IPS-20b (cell line): ENCODE measurements at regions not wholly inside any gene's neighbourhood (a gene's known extent, or its start where the extent isn't known, plus 50 kb on each side); places are given as distances from the start of the nearest gene placed in this dataset.
"Not testable (repeated sequence)": the region's sequence is repeated elsewhere in the genome, so short reads cannot be mapped to it uniquely, and the experiment has no call there.

ENCODE experiments used
- H3K27ac ChIP-seq: one replicate; pipeline ENCODE4 v1.5.1; 2013; ENCODE audit warnings: low read length
- H3K27me3 ChIP-seq: 2 replicates; pipeline ENCODE4 v1.6.1; 2013; ENCODE audit warnings: mild to moderate bottlenecking, low read length, inconsistent platforms; ENCODE audit not compliant: insufficient read depth
- H3K36me3 ChIP-seq: 2 replicates; pipeline ENCODE4 v1.6.1; 2013; ENCODE audit warnings: low read depth, mild to moderate bottlenecking, inconsistent platforms, low read length, moderate library complexity; ENCODE audit not compliant: insufficient read depth
- H3K4me1 ChIP-seq: 2 replicates; pipeline ENCODE4 v1.6.1; 2013; ENCODE audit warnings: mild to moderate bottlenecking, control low read depth, inconsistent platforms, low read length, moderate library complexity; ENCODE audit not compliant: insufficient read depth
- H3K4me3 ChIP-seq: 2 replicates; pipeline ENCODE4 v1.5.1; 2013; ENCODE audit warnings: mild to moderate bottlenecking, low read length, inconsistent platforms
- H3K9ac ChIP-seq: 2 replicates; pipeline ENCODE4 v1.6.1; 2013; ENCODE audit warnings: low read depth, mild to moderate bottlenecking, inconsistent platforms, low read length, moderate library complexity
- H3K9me3 ChIP-seq: 2 replicates; pipeline ENCODE4 v1.6.1; 2013; ENCODE audit warnings: mild to moderate bottlenecking, low read depth, low read length, inconsistent platforms; ENCODE audit not compliant: insufficient read depth

DNA sequence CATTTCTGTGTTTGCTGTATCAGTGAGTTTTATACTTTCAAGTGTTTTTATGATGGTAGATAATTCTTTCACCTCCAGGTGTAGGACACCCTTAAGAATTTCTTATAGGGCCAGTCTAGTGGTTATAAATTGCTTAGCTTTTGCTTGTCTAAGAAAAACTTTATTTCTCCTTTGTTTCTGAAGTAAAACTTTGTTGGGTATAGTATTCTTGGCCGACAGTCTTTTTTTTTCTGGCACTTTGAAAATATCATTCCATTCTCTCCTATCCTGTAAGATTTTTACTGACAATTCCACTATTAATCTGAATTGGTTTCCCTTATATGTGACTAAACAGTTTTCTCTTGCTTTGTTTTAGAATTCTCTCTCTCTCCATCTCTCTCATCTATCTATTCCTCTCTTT lies 118.7 kb upstream of the LRRTM4 start:
- Histone ChIP-seq H3K9me3 (peaks cover 8% of the 10 kb centered on the region; the same call in 1 of the 2 replicates), H3K9ac (no peak overlapping the region), H3K4me1 (no peaks in the 10 kb centered on the region), H3K36me3 (no peaks in the 10 kb centered on the region), H3K27me3 (no peaks in the 10 kb centered on the region), H3K4me3 (no peak overlapping the region), H3K27ac (no peak overlapping the region)

DNA sequence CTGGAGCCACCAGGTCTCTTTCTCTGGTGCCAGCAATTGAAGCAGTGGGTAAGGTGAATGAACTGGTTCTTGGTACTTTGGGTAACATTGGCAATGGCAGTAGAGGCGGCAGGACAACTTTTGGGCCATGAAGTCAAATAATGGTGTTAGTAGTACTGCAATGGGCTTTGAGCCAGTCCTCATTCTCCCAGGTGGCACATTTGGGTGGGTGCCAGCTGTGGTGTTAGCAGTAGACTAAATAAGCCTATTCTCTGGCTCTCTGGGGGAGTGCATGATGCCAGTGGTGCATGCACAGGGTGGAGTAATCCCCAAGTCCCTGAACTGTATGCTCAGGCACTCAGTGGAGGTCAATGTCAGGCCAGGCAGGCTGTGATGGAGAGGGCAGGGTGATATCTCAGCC lies 120.2 kb upstream of the LRRTM4 start:
- no peak overlapping the region for H3K9ac ChIP-seq
- no peaks in the 10 kb centered on the region for H3K27me3 ChIP-seq
- peaks cover 8% of the 10 kb centered on the region; the same call in 1 of the 2 replicates for H3K9me3 ChIP-seq
- no peaks in the 10 kb centered on the region for H3K4me1 ChIP-seq
- H3K36me3 ChIP-seq: no peaks in the 10 kb centered on the region
- no peak overlapping the region for H3K4me3 ChIP-seq
- H3K27ac ChIP-seq: no peak overlapping the region

DNA sequence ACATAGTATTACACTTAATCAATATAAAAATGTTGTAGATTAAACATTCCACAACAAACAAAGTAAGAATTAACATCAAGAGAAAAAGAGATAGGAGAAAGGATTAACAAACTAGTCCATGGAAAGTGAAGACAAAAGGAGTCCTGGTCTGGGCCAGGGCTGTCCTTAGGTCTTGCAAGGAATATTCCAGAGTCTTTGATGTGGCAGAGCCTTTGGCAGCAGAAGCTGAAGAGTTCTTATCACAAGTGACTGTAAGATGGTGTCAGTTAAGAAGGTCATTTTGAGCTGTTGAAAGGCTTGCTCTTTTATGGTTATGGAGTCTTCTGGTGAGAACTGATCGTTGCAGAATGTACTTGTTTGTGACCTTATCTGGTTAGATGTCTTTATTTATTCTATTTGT lies 127.7 kb upstream of the LRRTM4 start:
- no peaks in the 10 kb centered on the region for H3K9me3 ChIP-seq
- H3K4me3 ChIP-seq: no peak overlapping the region
- no peaks in the 10 kb centered on the region for H3K4me1 ChIP-seq
- no peak overlapping the region for H3K9ac ChIP-seq
- no peaks in the 10 kb centered on the region for H3K27me3 ChIP-seq
- H3K36me3 ChIP-seq: no peaks in the 10 kb centered on the region
- no peak overlapping the region for H3K27ac ChIP-seq

DNA sequence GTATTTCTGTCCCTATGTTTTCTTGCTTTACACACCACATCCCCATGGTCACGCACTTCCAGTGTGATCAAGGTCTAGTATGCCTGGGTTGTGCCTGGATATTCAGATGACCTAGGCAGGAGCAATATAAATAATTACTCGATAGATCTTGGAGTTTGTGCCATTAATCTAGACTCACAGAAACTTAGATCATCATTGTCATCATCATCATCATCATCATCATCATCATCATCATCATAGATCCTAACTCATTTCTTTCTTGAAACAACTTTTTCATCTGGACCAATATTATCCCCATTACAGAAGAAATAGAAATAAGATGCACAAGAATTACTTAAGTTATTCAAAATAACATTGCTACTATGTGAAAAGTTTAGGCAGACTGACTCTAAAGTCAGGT lies 130.3 kb upstream of the LRRTM4 start:
- no peaks in the 10 kb centered on the region for H3K9me3 ChIP-seq
- H3K9ac ChIP-seq: no peak overlapping the region
- no peaks in the 10 kb centered on the region for H3K36me3 ChIP-seq
- no peak overlapping the region for H3K27ac ChIP-seq
- H3K27me3 ChIP-seq: no peaks in the 10 kb centered on the region
- H3K4me1 ChIP-seq: no peaks in the 10 kb centered on the region
- no peak overlapping the region for H3K4me3 ChIP-seq

DNA sequence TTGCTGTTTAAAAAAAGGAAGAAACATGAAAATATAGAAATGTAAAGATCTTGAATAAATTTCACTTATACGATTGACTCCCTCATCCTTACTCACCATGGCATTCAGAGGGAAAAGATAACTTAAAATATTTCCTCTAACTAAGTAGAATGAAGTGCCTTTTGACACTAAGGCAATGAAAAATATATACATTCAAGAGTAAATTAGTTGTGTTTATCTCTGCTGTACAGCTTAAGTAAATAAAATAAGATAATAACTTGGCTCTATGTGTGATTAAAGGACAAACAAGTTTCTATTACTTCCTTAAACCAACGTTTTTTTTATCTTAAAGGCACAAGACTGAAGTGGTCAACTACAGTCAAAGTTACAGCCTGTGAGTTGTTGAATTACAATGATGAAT lies 142.3 kb upstream of the LRRTM4 start:
- no peaks in the 10 kb centered on the region for H3K9me3 ChIP-seq
- H3K27me3 ChIP-seq: no peaks in the 10 kb centered on the region
- no peak overlapping the region for H3K27ac ChIP-seq
- H3K4me3 ChIP-seq: no peak overlapping the region
- H3K9ac ChIP-seq: no peak overlapping the region
- no peaks in the 10 kb centered on the region for H3K4me1 ChIP-seq
- H3K36me3 ChIP-seq: no peaks in the 10 kb centered on the region

DNA sequence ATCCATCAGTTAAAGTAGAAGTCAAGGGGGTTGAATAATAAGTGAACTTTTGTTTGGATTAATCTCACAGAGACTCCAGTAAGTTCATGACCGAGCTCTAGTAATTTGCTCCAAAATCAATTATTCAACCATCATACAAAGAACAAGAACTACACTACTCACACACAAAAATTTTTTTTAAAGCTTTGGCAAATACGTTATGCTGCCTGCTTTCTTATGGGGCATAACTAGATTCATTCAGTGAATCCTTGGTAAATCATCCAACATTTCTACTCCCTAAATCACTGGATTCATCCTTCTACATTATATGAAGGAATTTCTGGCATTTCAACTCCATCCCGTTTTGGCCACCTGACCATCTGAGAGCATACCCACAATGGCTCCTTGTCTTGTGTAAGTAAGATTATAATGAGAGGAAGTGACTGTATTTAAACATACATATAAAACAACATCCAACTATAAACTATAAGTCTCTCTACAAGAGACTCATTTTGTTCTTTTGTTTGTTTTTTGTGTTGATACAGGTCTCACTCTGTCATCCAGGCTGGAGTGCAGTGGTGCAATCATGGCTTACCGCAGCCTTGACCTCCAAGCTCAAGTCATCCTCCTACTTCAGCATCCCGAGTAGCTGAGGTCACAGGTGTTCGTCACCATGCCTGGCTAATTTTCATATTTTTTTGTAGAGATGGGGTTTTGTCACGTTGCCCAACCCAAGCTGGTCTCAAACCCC lies 144.2 kb upstream of the LRRTM4 start:
- Histone ChIP-seq H3K9me3 (no peaks in the 10 kb centered on the region), H3K4me1 (no peaks in the 10 kb centered on the region), H3K36me3 (no peaks in the 10 kb centered on the region), H3K27me3 (no peaks in the 10 kb centered on the region), H3K4me3 (no peak overlapping the region), H3K9ac (no peak overlapping the region), H3K27ac (no peak overlapping the region)

DNA sequence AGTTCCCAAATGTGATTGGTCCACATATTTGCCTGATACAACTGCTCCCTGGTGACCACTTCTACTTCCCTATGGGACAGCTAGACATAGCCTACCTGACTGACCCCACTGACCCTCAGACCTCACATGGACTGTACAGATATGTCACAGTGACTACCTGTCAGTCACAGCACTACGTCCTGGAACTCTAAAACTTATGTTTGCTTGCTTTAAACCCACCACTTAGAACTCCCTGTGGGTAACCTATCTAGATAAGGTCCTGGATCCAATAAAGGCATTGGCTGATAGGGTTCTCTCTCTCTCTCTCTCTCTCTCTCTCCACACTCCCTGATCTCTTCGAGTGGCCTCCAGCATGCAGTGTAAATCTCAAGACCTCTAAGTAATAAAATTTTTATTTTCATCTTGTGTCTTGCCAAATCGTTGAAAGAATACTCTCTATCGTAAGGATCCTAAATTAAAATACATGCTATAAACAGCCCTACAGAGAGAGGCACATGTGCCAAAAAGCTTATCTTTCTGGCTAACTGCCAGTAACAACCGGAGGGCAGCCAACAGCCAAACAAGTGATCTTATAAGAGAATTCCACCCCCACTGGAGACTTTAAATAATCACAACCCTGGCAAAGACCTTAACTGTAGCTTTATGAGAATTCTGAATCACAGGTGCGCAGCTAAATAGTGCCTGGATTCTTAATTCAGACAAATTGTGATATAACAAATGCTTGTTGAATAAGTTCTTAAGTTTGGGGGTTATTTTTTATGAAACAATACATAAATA lies 162.6 kb upstream of the LRRTM4 start:
- not testable (repeated sequence) for H3K27ac ChIP-seq, H3K36me3 ChIP-seq, H3K4me3 ChIP-seq, H3K4me1 ChIP-seq, H3K9ac ChIP-seq, H3K9me3 ChIP-seq, H3K27me3 ChIP-seq

DNA sequence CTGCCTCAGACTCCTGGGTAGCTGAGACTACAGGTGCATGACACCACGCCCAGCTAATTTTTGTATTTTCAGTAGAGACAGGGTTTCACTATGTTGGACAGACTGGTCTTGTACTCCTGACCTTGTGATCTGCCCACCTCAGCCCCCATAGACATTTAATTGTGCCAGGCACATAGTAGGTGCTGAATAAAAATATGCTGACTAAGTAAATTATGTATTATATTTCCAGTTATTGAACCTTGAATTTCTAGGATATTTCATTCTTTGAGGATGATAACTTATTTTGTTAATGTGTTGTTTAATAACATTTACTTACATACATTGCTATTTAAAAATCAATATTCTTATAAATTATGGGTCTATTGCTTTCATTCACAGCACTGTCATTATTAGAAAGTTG lies 190.4 kb upstream of the LRRTM4 start:
- H3K9me3 ChIP-seq: no peaks in the 10 kb centered on the region; the same call in 1 of the 2 replicates

DNA sequence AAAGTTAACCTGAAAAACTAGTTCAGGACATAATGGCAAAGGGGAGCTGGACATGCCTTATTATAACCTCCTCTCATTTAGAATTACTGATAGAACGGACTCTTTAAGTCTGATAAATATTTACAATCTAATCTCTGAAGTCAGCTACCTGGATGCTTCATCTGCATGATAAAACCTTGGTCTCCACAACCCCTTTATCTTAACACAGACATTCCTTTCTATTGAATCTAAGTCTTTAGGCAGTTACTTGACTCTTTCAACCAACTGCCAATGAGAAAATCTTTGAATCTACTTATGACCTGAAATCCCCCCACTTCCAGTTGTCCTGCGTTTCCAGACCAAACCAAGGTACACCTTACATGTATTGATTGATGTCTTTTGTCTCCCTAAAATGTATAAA lies 191.2 kb upstream of the LRRTM4 start:
- Histone ChIP-seq H3K9ac (no peak overlapping the region), H3K9me3 (no peaks in the 10 kb centered on the region; the same call in 1 of the 2 replicates), H3K27ac (no peak overlapping the region), H3K4me3 (no peak overlapping the region), H3K4me1 (peaks cover 6% of the 10 kb centered on the region; the same call in 1 of the 2 replicates), H3K27me3 (no peaks in the 10 kb centered on the region), H3K36me3 (no peaks in the 10 kb centered on the region)

More for the DNA sequence above, 190.4 kb upstream of the LRRTM4 start:
- Histone ChIP-seq H3K4me1 (peaks cover 6% of the 10 kb centered on the region; the same call in 1 of the 2 replicates), H3K27me3 (no peaks in the 10 kb centered on the region), H3K9ac (no peak overlapping the region), H3K27ac (no peak overlapping the region), H3K4me3 (no peak overlapping the region), H3K36me3 (no peaks in the 10 kb centered on the region)

DNA sequence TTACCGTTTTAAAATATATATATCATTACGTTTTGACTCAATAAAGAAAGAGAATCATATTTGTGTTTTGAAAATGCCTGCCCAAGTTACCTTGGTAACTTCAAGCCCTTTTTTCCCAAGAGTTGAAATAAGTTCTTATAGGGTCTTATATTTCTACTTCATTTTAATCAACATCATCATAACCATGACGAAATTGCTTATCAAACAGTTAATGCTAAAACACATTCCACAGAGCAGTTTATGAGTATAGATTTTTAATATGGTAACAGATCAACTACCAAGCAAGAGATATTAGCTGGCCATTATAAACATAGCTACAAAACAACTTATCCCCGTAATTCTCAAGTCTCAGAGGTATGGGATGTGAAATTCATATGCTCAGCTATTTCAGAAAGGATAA lies 197.9 kb upstream of the LRRTM4 start:
- no peak overlapping the region for H3K9ac ChIP-seq
- H3K4me3 ChIP-seq: no peak overlapping the region
- no peaks in the 10 kb centered on the region for H3K27me3 ChIP-seq
- H3K9me3 ChIP-seq: no peaks in the 10 kb centered on the region
- H3K27ac ChIP-seq: no peak overlapping the region
- no peaks in the 10 kb centered on the region for H3K36me3 ChIP-seq
- H3K4me1 ChIP-seq: no peaks in the 10 kb centered on the region

DNA sequence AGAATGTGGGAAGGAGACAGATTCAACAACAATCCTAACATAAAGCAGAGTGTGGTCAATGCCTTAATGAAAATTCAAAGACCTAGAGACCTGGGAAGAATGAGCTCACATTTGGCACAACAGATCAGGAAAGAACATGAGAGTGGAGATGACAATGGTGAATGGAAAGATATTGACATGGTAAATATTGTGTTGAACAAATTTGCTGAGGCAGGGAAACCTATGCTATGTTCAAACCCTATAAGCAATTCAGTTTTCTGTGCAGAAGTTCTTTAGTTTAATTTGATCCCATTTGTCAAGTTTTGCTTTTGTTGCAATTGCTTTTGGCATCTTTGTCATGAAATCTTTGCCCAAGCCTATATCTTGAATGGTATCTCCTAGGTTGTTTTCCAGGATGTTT lies 199.4 kb upstream of the LRRTM4 start:
- no peaks in the 10 kb centered on the region for H3K4me1 ChIP-seq
- H3K36me3 ChIP-seq: no peaks in the 10 kb centered on the region

DNA sequence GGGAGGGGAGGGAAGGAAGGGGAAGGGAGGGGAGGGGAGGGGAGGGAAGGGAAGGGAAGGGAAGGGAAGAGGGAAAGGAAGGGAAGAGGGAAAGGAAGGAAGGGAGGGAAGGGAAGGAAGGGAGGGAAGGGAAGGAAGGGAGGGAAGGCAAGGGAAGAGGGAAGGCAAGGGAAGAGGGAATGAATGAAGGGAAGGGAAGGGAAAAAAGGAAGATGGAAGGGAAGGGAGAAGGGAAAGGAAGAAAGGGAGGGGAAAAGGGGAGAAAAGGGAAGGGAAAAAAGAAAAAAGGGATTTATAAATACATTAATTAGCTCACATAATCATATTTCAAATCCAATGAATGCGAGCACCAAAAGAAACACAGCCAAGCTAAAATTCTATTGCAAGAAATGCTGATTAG lies 202.9 kb upstream of the LRRTM4 start:
- Histone ChIP-seq H3K4me1 (no peaks in the 10 kb centered on the region), H3K9me3 (no peaks in the 10 kb centered on the region), H3K27me3 (no peaks in the 10 kb centered on the region), H3K9ac (no peak overlapping the region), H3K36me3 (no peaks in the 10 kb centered on the region), H3K4me3 (no peak overlapping the region), H3K27ac (no peak overlapping the region)

More for the DNA sequence above, 199.4 kb upstream of the LRRTM4 start:
- no peak overlapping the region for H3K9ac ChIP-seq
- H3K9me3 ChIP-seq: no peaks in the 10 kb centered on the region
- H3K27me3 ChIP-seq: no peaks in the 10 kb centered on the region
- no peak overlapping the region for H3K27ac ChIP-seq
- H3K4me3 ChIP-seq: no peak overlapping the region
